Stomach (tissue), 8 donors: ENCODE measurements at regions not wholly inside any gene's neighbourhood (a gene's known extent, or its start where the extent isn't known, plus 50 kb on each side); places are given as distances from the start of the nearest gene placed in this dataset.

Experiments
- DNase-seq, 2 donors: peaks; one replicate each; pipeline versions ENCODE4 v3.0.0 to v3.0.0-alpha.2; 2013 to 2019
- H3K27ac ChIP-seq, 5 donors: fragments of 200-600 bp in 4 of 5; sonication (generic) in 4 of 5; one replicate each; pipeline ENCODE4 v1.5.1; 2013 to 2019; ENCODE audit warnings: mild to moderate bottlenecking in 1 of 5, moderate library complexity in 1 of 5
- H3K27me3 ChIP-seq, 3 donors: fragments of 200-600 bp; sonication (generic); one replicate each; pipeline ENCODE4 v1.5.1; 2017 to 2019; ENCODE audit warnings: mixed run types in 1 of 3
- H3K36me3 ChIP-seq, 4 donors: fragments of 200-600 bp; sonication (generic); 1 replicate in 3 of 4; 2 replicates in 1 of 4; pipeline ENCODE4 v1.5.1; 2016 to 2019
- H3K4me1 ChIP-seq, 4 donors: fragments of 200-600 bp; sonication (generic); one replicate each; pipeline ENCODE4 v1.5.1; 2016 to 2019
- H3K4me3 ChIP-seq, 4 donors: fragments of 200-600 bp; sonication (generic) in 3 of 4; one replicate each; pipeline ENCODE4 v1.5.1; 2016 to 2019; ENCODE audit warnings: mild to moderate bottlenecking in 1 of 4
- H3K9me3 ChIP-seq, 4 donors: fragments of 200-600 bp; sonication (generic); one replicate each; pipeline ENCODE4 v1.5.1; 2016 to 2019
- EP300 ChIP-seq: sonication (generic); formaldehyde crosslinking; IDR thresholded peaks from one replicate; pipeline ENCODE4 v1.6.1; 2017; ENCODE audit warnings: antibody characterized with exemption
- POLR2A ChIP-seq, 4 donors: fragments of 450-650 bp; IDR thresholded peaks; one replicate each; pipeline ENCODE4 v1.6.1; 2016; ENCODE audit warnings: antibody characterized with exemption in 4 of 4, control low read depth in 2 of 4, mild to moderate bottlenecking in 1 of 4, moderate library complexity in 1 of 4
- POLR2AphosphoS5 ChIP-seq, 3 donors: sonication (generic); formaldehyde crosslinking; IDR thresholded peaks; one replicate each; pipeline ENCODE4 v1.6.1; 2016; ENCODE audit warnings: antibody characterized with exemption in 3 of 3
- WGBS, 5 donors: extraction: QIAGEN DNeasy Blood & Tissue Kit in 3 of 5; methylation state at CpG; one replicate each; pipeline versions ENCODE4 v1.1.5 to v1.1.7; 2013 to 2018; 5-methylcytosine and 5-hydroxymethylcytosine counted together
- intact Hi-C: fragments of 100-400 bp; cut with DNase I; formaldehyde crosslinking; loops from one replicate; pipeline ENCODE4 v1.15.1; 2023; ENCODE audit warnings: low total_unique reads
- TF ChIP-seq, protein P1 (sequence below), 7 experiments: fragments of 450-650 bp in 4 of 7; fragments of 200-600 bp in 3 of 7; sonication (generic) in 3 of 7; IDR thresholded peaks; one replicate each; pipeline ENCODE4 v1.5.1; 2016 to 2019; ENCODE audit warnings: antibody characterized with exemption in 7 of 7, control low read depth in 2 of 7, mild to moderate bottlenecking in 1 of 7
- donor health status: healthy with polysubstance abuse.
- donor health status: Bipolar disorder and iron deficiency.
- donor health status: healthy.

GRCh38 chrX:1031521-1032430, 180.7 kb downstream of the CRLF2 start:
- intact Hi-C loops: no loop called here
- peak in 1 of 2 donors; percentile 11 for DNase-seq
- no peaks in the 10 kb centered on the region for H3K27me3 ChIP-seq
- no peak overlapping the region for H3K27ac ChIP-seq
- peaks cover 7 to 66% (median 24%) of the 10 kb centered on the region in 4 donors for H3K9me3 ChIP-seq
- H3K36me3 ChIP-seq: no peaks in the 10 kb centered on the region
- no peaks in the 10 kb centered on the region for H3K4me1 ChIP-seq
- no peak overlapping the region for H3K4me3 ChIP-seq
- TF ChIP-seq, protein P1, sequence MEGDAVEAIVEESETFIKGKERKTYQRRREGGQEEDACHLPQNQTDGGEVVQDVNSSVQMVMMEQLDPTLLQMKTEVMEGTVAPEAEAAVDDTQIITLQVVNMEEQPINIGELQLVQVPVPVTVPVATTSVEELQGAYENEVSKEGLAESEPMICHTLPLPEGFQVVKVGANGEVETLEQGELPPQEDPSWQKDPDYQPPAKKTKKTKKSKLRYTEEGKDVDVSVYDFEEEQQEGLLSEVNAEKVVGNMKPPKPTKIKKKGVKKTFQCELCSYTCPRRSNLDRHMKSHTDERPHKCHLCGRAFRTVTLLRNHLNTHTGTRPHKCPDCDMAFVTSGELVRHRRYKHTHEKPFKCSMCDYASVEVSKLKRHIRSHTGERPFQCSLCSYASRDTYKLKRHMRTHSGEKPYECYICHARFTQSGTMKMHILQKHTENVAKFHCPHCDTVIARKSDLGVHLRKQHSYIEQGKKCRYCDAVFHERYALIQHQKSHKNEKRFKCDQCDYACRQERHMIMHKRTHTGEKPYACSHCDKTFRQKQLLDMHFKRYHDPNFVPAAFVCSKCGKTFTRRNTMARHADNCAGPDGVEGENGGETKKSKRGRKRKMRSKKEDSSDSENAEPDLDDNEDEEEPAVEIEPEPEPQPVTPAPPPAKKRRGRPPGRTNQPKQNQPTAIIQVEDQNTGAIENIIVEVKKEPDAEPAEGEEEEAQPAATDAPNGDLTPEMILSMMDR (IDR thresholded peaks at IDR 0.05): no peak
- no peak for TF ChIP-seq EP300
- TF ChIP-seq POLR2A (IDR thresholded peaks at IDR 0.05): no peak
- TF ChIP-seq POLR2AphosphoS5 (IDR thresholded peaks at IDR 0.05): no peak
- 81 to 87% (median 83%) methylated on average over 34 to 38 of the region's 38 CpGs for WGBS, 5 donors

DNA sequence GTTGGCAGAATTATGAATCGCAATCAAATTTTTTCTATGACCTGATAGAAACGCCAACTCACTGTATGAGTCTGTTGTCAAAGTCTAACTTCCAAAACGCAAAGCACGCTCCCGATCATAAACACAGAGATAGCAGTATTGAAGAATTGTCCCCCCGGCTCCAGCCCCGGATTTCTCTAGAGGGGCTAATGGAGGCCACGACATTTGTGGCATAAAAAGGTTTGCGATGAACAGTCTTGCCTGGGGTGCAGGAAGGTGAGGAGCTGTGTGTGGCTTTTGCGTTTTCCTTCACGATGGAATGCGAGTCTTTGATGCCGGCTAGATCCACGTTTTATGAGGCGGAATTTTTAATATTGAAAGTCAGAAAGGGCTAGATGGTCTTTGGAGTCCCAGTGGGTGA, 183.0 kb downstream of the CRLF2 start:
- TF ChIP-seq POLR2AphosphoS5 (IDR thresholded peaks at IDR 0.05) (no peak), POLR2A (IDR thresholded peaks at IDR 0.05) (no peak), EP300 (no peak)
- TF ChIP-seq, protein P1 (IDR thresholded peaks at IDR 0.05): no peak
- WGBS, 5 donors: 84 to 91% (median 87%) methylated on average over 15 of the region's 15 CpGs

DNA sequence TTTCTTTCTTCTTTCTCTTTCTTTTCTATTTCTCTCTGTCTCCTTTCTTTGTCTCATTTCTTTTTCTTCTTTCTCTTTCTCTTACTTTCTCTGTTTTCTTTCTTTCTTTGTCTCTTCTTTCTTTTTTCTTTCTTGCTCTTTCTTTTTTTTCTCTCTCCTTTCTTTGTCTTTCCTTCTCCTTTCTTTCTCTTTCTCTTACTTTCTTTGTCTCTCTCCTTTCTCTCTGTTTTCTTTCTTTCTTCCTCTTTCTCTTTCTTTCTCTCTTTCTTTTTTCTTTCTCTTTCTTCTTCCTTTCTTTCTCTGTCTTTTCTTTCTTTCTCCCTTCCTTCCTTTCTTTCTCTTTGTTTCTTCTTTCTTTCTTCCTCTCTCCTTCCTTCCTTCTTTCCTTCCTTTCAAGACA, 184.8 kb downstream of the CRLF2 start:
- H3K36me3 ChIP-seq: no peaks in the 10 kb centered on the region
- no peak for TF ChIP-seq POLR2A (IDR thresholded peaks at IDR 0.05)
- TF ChIP-seq, protein P1 (IDR thresholded peaks at IDR 0.05): no peak
- TF ChIP-seq POLR2AphosphoS5 (IDR thresholded peaks at IDR 0.05): no peak
- no peak for TF ChIP-seq EP300
- no peaks in the 10 kb centered on the region for H3K4me1 ChIP-seq
- no peak overlapping the region for H3K27ac ChIP-seq
- no peak for DNase-seq
- no peak overlapping the region for H3K4me3 ChIP-seq
- H3K27me3 ChIP-seq: no peaks in the 10 kb centered on the region
- peaks cover 0 to 54% (median 8%) of the 10 kb centered on the region in 4 donors for H3K9me3 ChIP-seq
- intact Hi-C loops: no loop called here

More for the DNA sequence above, 183.0 kb downstream of the CRLF2 start:
- H3K4me1 ChIP-seq: no peaks in the 10 kb centered on the region
- no peak for DNase-seq
- H3K4me3 ChIP-seq: no peak overlapping the region
- H3K36me3 ChIP-seq: no peaks in the 10 kb centered on the region
- intact Hi-C loops: no loop called here
- peaks cover 6 to 54% (median 8%) of the 10 kb centered on the region in 4 donors for H3K9me3 ChIP-seq
- H3K27me3 ChIP-seq: no peaks in the 10 kb centered on the region
- no peak overlapping the region for H3K27ac ChIP-seq

GRCh38 chrX:1027133-1027532, 185.3 kb downstream of the CRLF2 start:
- H3K27me3 ChIP-seq: no peaks in the 10 kb centered on the region
- intact Hi-C loops: no loop called here
- 74 to 81% (median 76%) methylated on average over 18 of the region's 18 CpGs for WGBS, 5 donors
- H3K27ac ChIP-seq: no peak overlapping the region
- TF ChIP-seq EP300 (no peak), POLR2A (IDR thresholded peaks at IDR 0.05) (no peak), POLR2AphosphoS5 (IDR thresholded peaks at IDR 0.05) (no peak)
- TF ChIP-seq, protein P1 (IDR thresholded peaks at IDR 0.05): no peak
- no peak for DNase-seq
- H3K36me3 ChIP-seq: no peaks in the 10 kb centered on the region
- peaks cover 0 to 53% (median 9%) of the 10 kb centered on the region in 4 donors for H3K9me3 ChIP-seq
- H3K4me3 ChIP-seq: no peak overlapping the region
- H3K4me1 ChIP-seq: no peaks in the 10 kb centered on the region
